HepG2 (cell line): ENCODE measurements at regions not wholly inside any gene's neighbourhood (a gene's known extent, or its start where the extent isn't known, plus 50 kb on each side); places are given as distances from the start of the nearest gene placed in this dataset.

Experiments used
- ATAC-seq: fragments of 200-7000 bp; cut with Tn5 transposase; 3 replicates; pipeline ENCODE4 v1.9.1; 2020; ENCODE audit warnings: mild to moderate bottlenecking, moderate library complexity
- BruUV-seq: library from RNA; stranded (reverse); fragments of 400-500 nt; replicated peaks from 2 replicates; lab custom pipeline; 2021; lab: Mats Ljungman, UMichigan
- CTCF ChIA-PET: fragments of 300-600 bp; formaldehyde crosslinking; extraction: SDS; loops from one replicate; lab custom pipeline; 2021; ENCODE audit warnings: low total read pairs, inconsistent platforms, low intra/inter-chr PET ratio; lab: Yijun Ruan, JAX
- POLR2A ChIA-PET: fragments of 350-600 bp; sonication (Branson Sonifier 250); formaldehyde crosslinking; loops from one replicate; lab custom pipeline; 2020; ENCODE audit warnings: antibody characterized with exemption, inconsistent platforms; lab: Yijun Ruan, JAX
- DNase-seq: peaks from one replicate; pipeline ENCODE4 v3.0.0-alpha.2; 2015; ENCODE audit warnings: low spot score
- FAIRE-seq: peaks from 3 replicates; lab custom pipeline; 2011; peaks lifted over from hg19 to GRCh38; lab: Jason Lieb, UNC
- H2AFZ ChIP-seq: one replicate; pipeline ENCODE4 v1.6.1; 2011; ENCODE audit warnings: low read length, inconsistent platforms
- H3K27ac ChIP-seq: fragments of 300-600 bp; 3 replicates; pipeline ENCODE4 v1.8.0; 2011; ENCODE audit warnings: mixed run types, mild to moderate bottlenecking, mixed read lengths, low read length, inconsistent platforms; ENCODE audit not compliant: insufficient read depth; ENCODE audit errors: extremely low read length
- H3K27me3 ChIP-seq, 2 experiments: fragments of 200-600 bp in 1 of 2; 2 replicates in 1 of 2; 3 replicates in 1 of 2; pipeline versions ENCODE4 v1.6.0 to v1.8.0; 2011; ENCODE audit warnings: low read length in 2 of 2, mild to moderate bottlenecking in 2 of 2, moderate library complexity in 2 of 2, inconsistent platforms in 1 of 2; ENCODE audit not compliant: insufficient read depth in 2 of 2, control insufficient read depth in 1 of 2
- H3K36me3 ChIP-seq, 2 experiments: fragments of 200-600 bp in 1 of 2; replicated peaks in 1 of 2; 2 replicates in 1 of 2; 3 replicates in 1 of 2; pipeline versions ENCODE4 v1.5.1 to v1.8.0; 2011; ENCODE audit warnings: low read length in 2 of 2, inconsistent platforms in 1 of 2; ENCODE audit not compliant: insufficient read depth in 2 of 2, control insufficient read depth in 1 of 2
- H3K4me1 ChIP-seq: 2 replicates; pipeline ENCODE4 v1.5.1; 2012; ENCODE audit warnings: low read length, inconsistent platforms; ENCODE audit not compliant: insufficient read depth
- H3K4me2 ChIP-seq: 2 replicates; pipeline ENCODE4 v1.6.0; 2011; ENCODE audit warnings: low read depth, low read length, inconsistent platforms
- H3K4me3 ChIP-seq, 3 experiments: fragments of 200-600 bp in 1 of 3; sonication (generic), shearing (Covaris generic) in 1 of 3; replicated peaks in 1 of 3; 2 replicates each; pipeline ENCODE4 v1.5.1; 2011 to 2016; ENCODE audit warnings: low read length in 3 of 3, inconsistent platforms in 2 of 3, low read depth in 2 of 3, mild to moderate bottlenecking in 2 of 3, control low read depth in 1 of 3, mixed read lengths in 1 of 3; ENCODE audit not compliant: insufficient read depth in 1 of 3
- H3K79me2 ChIP-seq: one replicate; pipeline ENCODE4 v1.6.1; 2011; ENCODE audit warnings: low read length, inconsistent platforms; ENCODE audit not compliant: insufficient read depth
- H3K9ac ChIP-seq: 2 replicates; pipeline ENCODE4 v1.6.0; 2011; ENCODE audit warnings: mild to moderate bottlenecking, low read depth, low read length, inconsistent platforms; ENCODE audit not compliant: insufficient read depth
- H3K9me3 ChIP-seq: 2 replicates; pipeline ENCODE4 v1.5.1; 2012; ENCODE audit warnings: mild to moderate bottlenecking, low read length
- H4K20me1 ChIP-seq: 2 replicates; pipeline ENCODE4 v1.6.0; 2011; ENCODE audit warnings: inconsistent platforms, mild to moderate bottlenecking, low read length, moderate library complexity; ENCODE audit not compliant: insufficient read depth
- ADNP ChIP-seq: sonication (generic); formaldehyde crosslinking; IDR thresholded peaks from 2 replicates; pipeline ENCODE4 v1.4.0; 2020; ENCODE audit warnings: missing genetic modification reagents
- ASH2L ChIP-seq: fragments of 300-600, 200-600 bp; sonication (generic); IDR thresholded peaks from 2 replicates; pipeline ENCODE4 v1.7.0; 2017; ENCODE audit warnings: low read depth, mild to moderate bottlenecking, moderate library complexity, mixed read lengths, low read length; ENCODE audit not compliant: insufficient read length
- KDM2A ChIP-seq: sonication (generic); formaldehyde crosslinking; IDR thresholded peaks from 2 replicates; pipeline ENCODE4 v1.4.0; 2020; ENCODE audit warnings: low read depth, missing genetic modification reagents, borderline replicate concordance
- MYPOP ChIP-seq: sonication (generic); formaldehyde crosslinking; IDR thresholded peaks from 2 replicates; pipeline ENCODE4 v1.8.1; 2023; ENCODE audit warnings: mild to moderate bottlenecking, moderate library complexity, missing genetic modification reagents
- TAF15 ChIP-seq: fragments of 200-400 bp; formaldehyde crosslinking; IDR thresholded peaks from one replicate; pipeline ENCODE4 v1.6.1; 2018; ENCODE audit warnings: mild to moderate bottlenecking, low read depth, low read length; ENCODE audit not compliant: poor library complexity, severe bottlenecking
- TBP ChIP-seq: sonication (generic); formaldehyde crosslinking; IDR thresholded peaks from 2 replicates; pipeline ENCODE4 v1.5.0; 2020; ENCODE audit warnings: missing genetic modification reagents
- XBP1 ChIP-seq: sonication (generic); formaldehyde crosslinking; IDR thresholded peaks from 2 replicates; pipeline ENCODE4 v1.5.0; 2020; ENCODE audit warnings: missing genetic modification reagents
- ZBTB8A ChIP-seq: sonication (generic); formaldehyde crosslinking; IDR thresholded peaks from 2 replicates; pipeline ENCODE4 v1.4.0; 2020; ENCODE audit warnings: mild to moderate bottlenecking, low read depth, missing genetic modification reagents, borderline replicate concordance
- ZKSCAN5 ChIP-seq: sonication (generic); formaldehyde crosslinking; IDR thresholded peaks from 2 replicates; pipeline ENCODE4 v1.5.1; 2020; ENCODE audit warnings: mild to moderate bottlenecking, missing genetic modification reagents
- ZNF160 ChIP-seq: sonication (generic); formaldehyde crosslinking; IDR thresholded peaks from 2 replicates; pipeline ENCODE4 v1.8.0; 2022; ENCODE audit warnings: mild to moderate bottlenecking, inconsistent platforms, missing genetic modification reagents
- ZNF263 ChIP-seq: sonication (generic); formaldehyde crosslinking; IDR thresholded peaks from 2 replicates; pipeline ENCODE4 v1.4.0; 2020; ENCODE audit warnings: missing genetic modification reagents
- ZNF672 ChIP-seq: sonication (generic); formaldehyde crosslinking; IDR thresholded peaks from 2 replicates; pipeline ENCODE4 v1.8.1; 2022; ENCODE audit warnings: missing genetic modification reagents
- ZNF883 ChIP-seq: sonication (generic); formaldehyde crosslinking; IDR thresholded peaks from 2 replicates; pipeline ENCODE4 v1.5.1; 2020; ENCODE audit warnings: mild to moderate bottlenecking, missing genetic modification reagents; ENCODE audit errors: not compliant biosample characterization
- ZSCAN12 ChIP-seq: sonication (generic); formaldehyde crosslinking; IDR thresholded peaks from 2 replicates; pipeline ENCODE4 v1.9.0; 2021; ENCODE audit warnings: mild to moderate bottlenecking, missing genetic modification reagents
- WGBS: methylation state at CpG from one replicate; pipeline ENCODE4 v1.1.6; 2017; ENCODE audit warnings: low lambda C conversion rate; 5-methylcytosine and 5-hydroxymethylcytosine counted together
- in situ Hi-C: cut with HindIII; loops from 2 replicates; pipeline ENCODE4 v1.10.0; 2017; ENCODE audit warnings: low pct_unique_long_range_greater_than_20kb; ENCODE audit not compliant: extremely low pct_ligation_motif_present
- intact Hi-C: fragments of 100-400 bp; cut with micrococcal nuclease; formaldehyde crosslinking; loops from one replicate; pipeline ENCODE4 v1.10.0; 2022; ENCODE audit not compliant: unreplicated experiment

- TF ChIP-seq ZNF263 (CRISPR knock-in tag) (no peak), MYPOP (CRISPR knock-in tag) (no peak), ZNF672 (no peak)
Observed at GRCh38 chr13:73865027-73865426, 269.2 kb downstream of the KLF12 start (continued).

- no peaks in the 10 kb centered on the region for H3K79me2 ChIP-seq
- POLR2A ChIA-PET: no interaction called here
- FAIRE-seq: no peak
- ATAC-seq: no peak
- in situ Hi-C loops: no loop called here
- DNase-seq: no peak
- H3K27ac ChIP-seq: no peak overlapping the region
- H3K4me2 ChIP-seq: no peak overlapping the region
- CTCF ChIA-PET: no interaction called here
- no peaks in the 10 kb centered on the region for H4K20me1 ChIP-seq
- no peak for TF ChIP-seq ZBTB8A (CRISPR knock-in tag)
- TF ChIP-seq ZNF160 (CRISPR knock-in tag): no peak
- no peak for TF ChIP-seq TBP
- TF ChIP-seq TAF15: no peak
- no peak for TF ChIP-seq ADNP
- TF ChIP-seq XBP1: no peak
- TF ChIP-seq ZKSCAN5 (CRISPR knock-in tag): no peak
- no peak for TF ChIP-seq KDM2A (CRISPR knock-in tag)
- TF ChIP-seq ASH2L: no peak
- no peak for TF ChIP-seq ZSCAN12 (CRISPR knock-in tag)
- no peak for TF ChIP-seq ZNF883 (CRISPR knock-in tag)
- no peaks in the 10 kb centered on the region for H3K4me1 ChIP-seq
- no peaks in the 10 kb centered on the region for H3K27me3 ChIP-seq
- H3K9me3 ChIP-seq: no peaks in the 10 kb centered on the region
- H3K9ac ChIP-seq: no peak overlapping the region
- 74% methylated on average over 2 of the region's 2 CpGs for WGBS
- no TSS peak for BruUV-seq
- H3K4me3 ChIP-seq: no peak overlapping the region
- H2AFZ ChIP-seq: no peak overlapping the region
- intact Hi-C loops: no loop called here
- H3K36me3 ChIP-seq: no peaks in the 10 kb centered on the region
Observed at GRCh38 chr13:73861136-73861535, 273.1 kb downstream of the KLF12 start.
